Right forelimb (tissue), 1 donor: ENCODE measurements at regions not wholly inside any gene's neighbourhood (a gene's known extent, or its start where the extent isn't known, plus 50 kb on each side); places are given as distances from the start of the nearest gene placed in this dataset.

Source experiments
- DNase-seq: peaks from one replicate; pipeline ENCODE4 v3.0.0-alpha.2; 2018

DNA sequence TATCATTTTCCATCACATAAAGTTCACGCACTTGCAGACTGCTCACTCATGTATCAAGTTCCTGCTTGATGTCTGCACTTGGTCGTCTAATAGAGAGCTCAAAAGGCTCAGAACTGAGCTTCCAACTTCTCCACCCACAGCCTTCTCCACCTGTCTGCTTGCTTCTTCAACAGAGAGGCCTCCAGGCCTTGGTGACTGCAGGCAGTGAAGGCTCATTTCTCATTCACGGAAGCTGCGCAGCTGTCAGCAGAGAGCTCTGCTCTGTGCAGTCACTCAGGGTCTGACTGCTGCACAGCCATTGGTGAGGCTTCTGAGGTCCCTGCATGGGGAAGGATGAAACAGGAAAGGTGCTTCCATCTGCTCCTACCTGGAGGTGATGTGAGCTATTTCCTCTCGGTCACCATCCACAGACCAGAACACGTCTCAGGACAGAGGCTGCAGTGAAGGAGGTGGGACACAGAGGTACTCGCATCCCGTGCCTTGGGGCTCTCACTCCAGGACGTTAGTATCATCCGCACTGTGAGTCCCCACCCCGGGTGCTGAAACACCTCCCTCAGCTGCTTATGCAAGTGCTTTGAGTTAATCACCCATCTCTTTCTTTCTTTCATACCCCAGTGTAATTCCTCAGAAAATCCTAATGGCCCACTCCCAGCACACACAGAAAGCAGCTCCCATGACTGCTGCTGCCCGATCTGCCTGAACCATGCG is 126.2 kb downstream of the TMEM18 start:
- no peak for DNase-seq

DNA sequence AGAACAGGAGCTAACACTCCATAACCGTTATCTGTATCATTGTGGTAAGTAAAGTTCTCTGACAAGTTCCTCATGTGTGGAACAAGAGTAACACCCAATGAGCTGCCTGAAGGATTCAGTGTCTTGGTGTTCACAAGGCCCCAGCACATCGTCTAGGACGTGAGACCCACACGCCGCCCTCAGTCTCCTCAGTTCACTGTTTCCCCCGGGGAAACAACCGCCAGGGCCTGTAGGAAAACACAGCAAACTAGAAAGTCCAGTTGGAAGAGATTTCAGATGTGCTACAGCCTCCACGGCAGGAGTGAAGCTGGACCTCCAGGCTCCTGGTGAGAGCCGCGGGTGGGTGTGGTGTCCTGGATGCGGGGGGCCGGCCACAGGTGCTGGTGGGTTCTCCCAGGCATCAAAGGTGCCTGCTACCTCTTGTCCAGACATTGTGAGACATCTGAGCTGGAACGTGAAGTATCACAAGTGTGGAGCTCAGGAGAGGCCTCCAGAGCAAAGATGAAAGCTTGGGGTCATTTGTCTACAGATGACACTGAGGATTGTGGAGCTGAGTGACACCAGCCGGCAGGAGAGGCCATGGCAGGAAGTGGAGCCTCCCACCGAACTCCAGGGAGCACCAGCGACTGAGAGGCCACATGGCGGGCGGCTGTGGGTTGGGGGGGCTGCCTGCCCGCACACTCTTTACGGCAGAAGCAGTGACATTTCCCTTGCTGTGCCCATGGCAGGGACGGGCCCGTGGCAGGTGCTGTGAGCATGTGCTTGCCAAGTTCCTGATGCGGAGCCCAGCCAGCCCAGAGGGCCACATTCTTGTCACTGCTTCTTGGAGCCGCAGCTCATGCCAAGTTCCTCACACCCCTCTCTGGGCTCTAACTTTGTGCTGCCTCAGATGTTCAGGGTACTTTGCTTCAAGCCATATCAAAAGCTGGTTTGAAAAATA is 131.2 kb downstream of the TMEM18 start:
- DNase-seq = no peak

DNA sequence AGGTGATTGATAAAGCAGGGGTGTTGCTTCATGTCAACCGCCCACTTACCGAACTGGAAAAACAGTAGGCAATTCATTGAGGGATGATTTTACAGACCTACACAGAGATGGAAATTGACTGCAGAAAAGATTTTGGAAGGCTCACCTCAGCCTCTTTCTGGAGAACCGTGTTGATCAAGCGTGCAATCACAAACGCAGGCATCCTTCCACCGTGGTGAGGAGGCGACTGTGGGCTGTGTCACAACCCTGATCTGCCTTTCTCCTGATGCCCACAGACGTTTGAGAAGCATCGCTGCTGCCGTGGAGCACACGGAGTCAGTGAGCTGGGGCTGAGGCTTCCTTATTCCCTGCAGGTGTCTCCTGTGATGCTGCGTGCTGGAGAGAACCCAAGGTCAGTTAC is 132.0 kb downstream of the TMEM18 start:
- no peak for DNase-seq

DNA sequence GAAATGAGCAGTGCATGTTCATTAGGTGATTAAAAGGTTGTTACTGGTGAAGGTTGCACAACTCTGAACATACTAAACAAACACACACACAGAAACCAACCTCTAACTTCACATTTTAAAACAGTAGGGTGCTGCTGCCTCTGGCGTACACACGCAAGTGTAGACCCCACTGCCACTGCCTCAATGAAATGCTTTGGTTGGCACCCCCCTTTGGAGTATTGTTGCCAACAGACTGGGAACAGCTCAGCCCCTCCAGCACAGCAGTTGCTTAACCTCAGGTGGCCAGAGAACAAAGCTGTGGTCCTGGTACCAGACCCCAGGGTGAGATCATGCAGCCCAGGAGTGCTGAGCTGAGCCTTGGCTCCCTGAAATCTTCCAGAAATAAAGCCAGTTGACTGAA is 138.6 kb downstream of the TMEM18 start:
- no peak for DNase-seq

DNA sequence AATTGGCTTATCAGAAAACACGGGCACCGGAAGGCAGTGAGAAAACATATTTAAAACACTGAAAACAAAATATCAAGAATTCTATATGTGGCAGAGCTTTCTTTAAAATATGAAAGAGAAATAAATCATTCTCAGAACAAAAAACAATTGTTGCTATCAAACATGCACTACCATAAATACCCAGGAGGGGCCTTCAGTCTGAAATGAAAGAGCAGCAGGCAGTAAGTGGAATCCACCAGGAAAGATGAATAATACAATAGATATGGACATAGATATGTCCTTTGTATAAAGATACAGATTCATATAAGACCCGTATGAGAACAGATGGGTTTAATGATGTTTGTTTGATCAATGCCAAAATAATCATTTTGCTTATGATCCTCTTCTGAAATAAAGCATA is 142.0 kb downstream of the TMEM18 start:
- no peak for DNase-seq

DNA sequence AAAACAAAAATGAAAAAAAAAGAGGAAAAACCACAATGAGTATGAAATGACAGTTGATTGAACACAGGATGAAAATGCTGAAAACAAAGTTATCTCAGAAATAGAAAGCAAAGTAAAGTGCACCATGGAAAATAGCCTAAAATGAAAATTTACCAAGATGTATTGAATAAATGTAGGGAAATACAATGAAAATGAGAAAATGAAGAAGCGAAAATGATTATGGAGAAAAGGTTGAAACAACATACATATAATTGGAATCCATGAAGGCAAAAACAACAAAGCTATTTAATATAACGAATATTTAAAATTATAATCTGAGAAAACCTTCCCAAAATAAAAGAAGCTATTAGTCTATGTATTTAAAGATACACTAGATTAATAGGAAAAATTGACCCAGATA is 147.4 kb downstream of the TMEM18 start:
- no peak for DNase-seq

DNA sequence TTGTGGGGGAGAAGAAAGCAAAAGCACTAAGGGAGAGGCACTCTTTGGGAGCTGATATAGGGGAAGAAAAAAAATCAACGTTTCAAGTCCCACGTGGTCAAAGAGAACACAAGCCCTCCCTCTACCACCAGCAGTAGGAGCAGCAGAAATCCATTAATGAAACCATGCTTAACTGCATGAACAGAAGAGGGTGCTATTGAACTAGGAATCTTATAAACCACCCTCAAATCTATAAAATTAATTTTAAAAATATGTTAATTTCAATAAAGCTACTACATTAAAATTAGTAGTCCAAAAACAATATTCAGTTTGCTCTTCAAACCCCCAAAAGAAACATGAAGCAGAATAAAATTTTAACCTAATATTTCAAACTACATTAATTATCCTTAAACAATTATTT is 147.8 kb downstream of the TMEM18 start:
- no peak for DNase-seq

DNA sequence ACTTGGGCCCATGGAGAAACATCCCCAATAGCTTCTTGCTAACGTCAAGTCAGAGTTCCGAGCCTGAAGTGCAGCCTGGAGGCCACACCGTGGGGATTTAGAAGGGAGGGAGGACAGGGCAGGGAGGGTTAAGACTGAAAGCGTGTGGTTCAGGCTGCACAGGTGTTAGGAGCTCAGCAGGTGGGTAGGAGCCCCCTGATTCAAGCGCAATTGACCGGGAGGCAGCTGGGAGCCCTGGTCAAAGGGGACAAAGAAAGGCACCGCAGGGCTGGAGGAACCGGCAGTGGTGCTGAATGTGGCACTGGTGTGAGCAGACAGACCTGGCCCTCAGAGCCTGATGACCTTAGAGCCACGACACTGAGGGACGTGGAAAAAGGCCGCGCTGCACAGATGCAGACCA is 149.6 kb downstream of the TMEM18 start:
- DNase-seq = no peak

DNA sequence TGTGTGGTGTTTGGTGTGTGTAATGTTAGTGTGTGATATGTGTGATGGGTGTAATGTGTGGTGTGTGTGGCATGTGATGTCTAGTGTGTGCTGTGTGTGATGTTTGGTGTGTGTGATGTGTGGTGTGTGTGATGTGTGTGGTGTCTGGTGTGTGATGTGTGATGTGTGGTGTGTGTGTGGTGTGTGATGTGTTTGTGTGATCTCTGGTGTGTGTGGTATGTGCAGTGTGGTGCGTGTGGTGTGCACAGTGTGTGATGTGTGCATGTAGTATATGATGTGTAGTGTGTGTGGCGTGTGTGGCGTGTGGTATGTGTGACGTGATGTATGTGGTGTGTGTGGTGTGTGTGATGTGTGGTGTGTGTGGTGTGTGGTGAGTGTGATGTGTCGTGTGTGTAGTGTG is 150.3 kb downstream of the TMEM18 start:
- no peak for DNase-seq

DNA sequence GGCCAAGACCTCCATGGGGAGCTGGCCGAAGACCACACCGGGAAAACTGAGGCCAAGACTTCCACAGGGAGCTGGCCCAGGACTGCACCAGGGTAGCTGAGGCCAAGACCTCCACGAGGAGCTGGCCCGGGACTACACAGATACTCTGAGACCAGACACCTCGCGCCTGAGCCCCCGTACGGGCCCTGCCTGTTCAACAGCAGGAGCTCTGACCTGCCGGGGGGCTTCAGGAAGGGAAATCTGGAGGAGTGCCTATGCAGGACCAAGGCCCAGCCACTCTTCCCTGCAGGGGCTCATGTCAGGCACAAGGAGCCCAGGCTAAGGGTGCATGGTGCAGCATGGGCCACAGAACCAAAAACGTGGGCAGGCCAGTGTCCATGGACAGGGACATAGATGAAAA is 151.6 kb downstream of the TMEM18 start:
- DNase-seq = no peak

DNA sequence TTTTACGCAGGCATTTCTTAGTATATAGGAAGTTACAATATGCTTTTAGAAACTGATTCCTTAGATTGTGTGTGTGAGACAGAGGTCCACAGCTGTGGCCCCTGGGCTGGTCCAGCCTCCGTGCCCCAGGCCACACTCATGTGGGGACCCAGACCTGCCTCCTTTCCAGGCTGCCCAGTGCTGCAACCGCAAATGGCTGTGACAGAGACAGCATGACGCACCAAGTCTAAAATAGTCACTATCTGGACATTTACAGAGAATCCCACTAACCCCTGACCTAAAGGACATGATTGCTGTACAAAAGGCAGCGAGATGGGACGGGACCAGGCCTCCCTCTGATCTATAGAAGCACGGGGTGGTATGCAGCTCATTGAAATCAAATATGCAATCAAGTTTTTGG is 152.2 kb downstream of the TMEM18 start:
- no peak for DNase-seq

DNA sequence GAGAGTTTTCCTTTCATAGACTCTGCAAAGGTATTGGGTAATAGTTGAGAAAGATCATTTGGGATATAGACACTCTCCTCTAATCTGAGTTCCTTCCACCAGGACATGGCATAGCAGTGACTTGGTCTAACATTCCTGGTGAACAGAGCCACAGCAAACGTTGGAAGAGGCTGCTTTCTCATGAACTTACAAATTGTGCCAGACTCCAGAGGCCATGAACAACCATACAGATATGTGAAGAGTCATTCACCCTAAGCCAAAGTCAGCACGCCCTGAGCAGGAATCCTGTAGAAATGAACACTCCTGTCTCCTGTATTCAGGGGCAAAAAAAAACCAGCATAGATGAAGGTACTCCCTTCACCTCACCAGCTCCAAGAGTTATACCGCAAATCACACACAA is 152.8 kb downstream of the TMEM18 start:
- DNase-seq = no peak

DNA sequence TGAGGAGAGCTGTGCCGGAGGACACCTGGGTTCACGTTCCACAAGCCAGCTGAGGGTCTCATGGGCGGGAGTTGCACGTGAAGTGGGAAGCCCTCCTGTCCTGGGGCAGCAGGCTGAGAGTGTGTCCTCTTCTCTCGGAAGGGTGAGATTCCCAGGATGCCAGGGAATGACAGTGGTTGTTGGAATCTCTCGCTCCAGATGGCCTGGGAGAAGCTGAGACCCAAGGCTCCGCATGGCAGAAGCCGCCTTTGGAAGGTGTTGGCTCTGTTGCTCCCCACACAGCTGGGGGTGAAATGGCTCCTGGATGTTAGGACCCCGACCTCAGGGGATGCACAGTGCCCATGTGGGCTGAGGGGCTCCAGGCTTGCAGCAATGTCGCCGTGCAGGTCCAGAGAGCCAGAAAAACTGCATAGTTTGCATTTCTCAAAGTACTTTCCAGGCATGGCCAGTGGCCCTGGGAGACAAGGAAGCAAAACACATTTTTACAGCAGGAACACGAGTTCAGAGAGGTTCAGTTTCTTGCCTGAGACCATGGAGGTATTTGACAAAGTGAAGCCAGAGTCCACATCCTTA is 153.4 kb downstream of the TMEM18 start:
- DNase-seq = no peak

DNA sequence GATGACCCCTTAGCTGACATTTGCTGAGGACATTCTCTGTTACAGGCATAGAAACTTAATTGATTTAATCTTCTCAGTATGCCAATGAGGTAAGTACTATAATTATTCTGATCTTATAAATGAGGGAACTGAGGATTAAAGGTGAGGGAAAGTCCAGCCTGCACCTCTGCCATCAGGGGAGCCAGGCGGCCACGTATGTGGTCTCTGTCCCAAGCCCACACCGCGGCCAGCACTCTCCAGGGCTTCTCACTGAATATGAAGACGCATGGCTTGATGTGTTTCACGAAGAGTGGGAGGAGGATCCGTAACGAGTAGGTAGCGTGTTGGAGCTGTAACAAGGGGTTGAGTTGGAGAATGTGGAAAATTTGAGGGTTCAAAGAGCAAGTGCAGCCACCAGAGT is 154.4 kb downstream of the TMEM18 start:
- no peak for DNase-seq

DNA sequence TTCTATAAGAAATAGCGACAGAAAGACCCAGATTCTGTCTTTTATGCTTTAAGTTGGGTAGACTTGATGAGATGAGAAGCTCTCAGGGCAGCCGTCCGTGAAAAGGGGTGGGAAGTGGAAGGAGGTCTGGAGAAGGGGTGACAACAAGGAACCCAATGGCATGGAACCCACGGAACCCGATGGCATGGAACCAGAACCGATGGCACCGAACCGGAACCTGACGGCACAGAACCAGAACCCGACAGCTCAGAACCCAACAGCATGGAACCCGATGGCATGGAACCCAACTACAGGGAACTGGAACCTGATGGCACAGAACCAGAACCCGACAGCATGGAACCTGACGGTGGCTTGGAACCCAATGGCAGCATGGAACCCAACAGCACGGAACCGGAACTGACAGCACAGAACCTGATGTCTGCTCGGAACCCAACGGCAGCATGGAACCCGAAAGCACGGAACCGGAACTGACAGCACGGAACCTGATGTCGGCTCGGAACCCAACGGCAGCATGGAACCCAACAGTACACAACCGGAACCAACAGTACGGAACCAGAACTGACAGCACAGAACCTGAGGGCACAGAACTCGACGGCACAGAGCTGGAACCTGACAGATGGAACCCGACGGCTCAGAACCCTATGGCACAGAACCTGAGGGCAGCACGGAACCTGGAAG is 155.2 kb downstream of the TMEM18 start:
- no peak for DNase-seq

DNA sequence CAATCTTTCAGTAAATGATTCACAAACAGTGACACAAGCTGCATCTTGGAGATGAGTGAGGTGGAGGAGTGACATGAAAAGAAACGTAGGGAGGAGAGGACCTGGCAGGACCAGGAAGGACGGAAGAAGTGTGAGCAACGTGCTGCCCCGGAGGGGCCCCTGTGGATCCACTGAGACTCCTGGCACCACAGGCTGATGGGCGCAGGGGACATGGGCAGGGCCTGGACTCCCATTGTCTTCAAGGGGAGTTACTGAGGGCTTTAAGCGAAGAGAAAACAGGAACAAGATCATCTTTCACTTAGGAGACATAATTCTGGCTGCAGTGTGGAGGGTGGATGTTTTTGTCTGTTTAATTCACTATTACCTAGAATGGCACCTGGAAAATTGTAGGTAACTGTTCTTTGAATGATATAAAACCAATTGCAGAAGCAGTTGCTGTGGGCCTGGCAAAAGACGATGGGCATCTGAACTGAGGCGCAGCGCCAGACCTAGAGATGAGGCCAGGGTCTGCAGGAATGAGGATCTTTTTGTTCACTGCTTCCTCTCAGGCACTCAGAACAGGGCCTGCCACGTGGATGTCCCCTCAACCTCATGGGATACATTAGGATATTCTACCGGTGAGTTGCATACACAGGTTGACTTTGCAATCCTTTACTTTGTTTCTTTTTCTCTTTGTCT is 156.4 kb downstream of the TMEM18 start:
- DNase-seq = no peak

DNA sequence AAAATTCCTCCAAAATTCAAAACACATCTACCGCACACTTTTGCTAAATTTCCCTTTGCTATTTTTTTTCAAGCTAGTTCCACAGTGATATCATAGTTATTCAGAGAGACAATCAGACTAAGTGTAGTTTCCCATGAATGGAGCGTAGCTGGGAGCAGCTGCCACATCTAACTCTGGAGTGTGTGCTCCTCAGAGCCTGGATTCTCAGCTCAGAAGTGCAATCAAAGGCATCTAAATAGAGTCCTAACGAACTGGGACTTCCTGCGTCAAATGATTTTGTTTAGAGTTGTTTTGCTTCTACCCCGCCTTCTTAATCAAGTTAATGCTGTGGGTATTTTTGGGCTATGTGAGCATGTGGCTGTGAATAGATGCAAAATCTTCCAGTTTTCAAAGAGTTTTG is 160.3 kb downstream of the TMEM18 start:
- DNase-seq = no peak

DNA sequence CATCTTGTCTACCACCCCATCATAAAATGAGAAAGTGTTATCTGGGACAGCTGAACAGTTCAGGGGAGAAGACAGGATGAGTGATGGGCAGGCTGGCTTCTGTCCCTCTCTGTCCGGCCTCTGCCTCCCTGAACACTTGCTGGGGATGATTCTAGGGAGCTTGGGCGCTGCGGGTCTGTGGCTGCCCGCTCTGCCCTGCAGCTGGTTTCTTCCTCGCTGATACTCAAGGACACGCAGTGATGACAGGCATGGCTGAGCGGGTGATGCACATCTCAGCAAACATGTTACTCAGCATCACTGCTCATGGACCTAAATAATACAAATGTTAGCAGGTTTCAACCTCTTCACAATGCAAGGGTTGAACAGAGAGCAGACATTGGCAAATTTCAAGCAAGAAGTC is 161.1 kb downstream of the TMEM18 start:
- no peak for DNase-seq

DNA sequence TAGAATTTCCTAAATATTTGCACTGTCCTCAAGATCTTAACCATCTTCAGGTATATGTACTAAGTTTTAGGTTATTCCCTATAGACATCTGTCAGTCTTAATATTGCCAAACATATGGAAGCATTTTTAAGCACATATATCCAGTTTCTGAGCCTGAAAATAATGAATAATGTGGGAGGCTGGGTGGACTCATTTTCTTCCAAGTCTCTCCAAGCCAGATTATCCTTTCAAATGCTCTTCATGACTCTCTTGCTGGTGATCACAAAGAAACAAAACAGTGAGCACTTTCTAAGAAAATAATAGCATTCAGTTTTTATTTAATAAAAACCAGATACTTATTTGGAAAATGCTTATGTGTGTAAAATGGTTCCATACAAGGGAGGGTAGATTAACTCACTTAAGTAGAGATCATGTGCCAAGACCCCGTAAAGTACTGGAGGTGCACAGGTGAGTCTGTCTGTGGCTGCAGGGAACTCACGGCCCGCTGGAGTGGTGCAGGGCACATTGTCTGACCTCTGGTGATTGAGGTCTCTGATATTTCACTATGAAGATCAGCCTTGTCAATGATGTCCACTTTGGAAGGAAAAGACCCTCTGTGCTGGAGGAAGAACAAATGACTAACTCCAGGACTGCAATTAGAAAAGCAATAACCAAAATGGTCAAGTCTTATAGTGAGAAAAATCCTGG is 161.6 kb downstream of the TMEM18 start:
- no peak for DNase-seq

DNA sequence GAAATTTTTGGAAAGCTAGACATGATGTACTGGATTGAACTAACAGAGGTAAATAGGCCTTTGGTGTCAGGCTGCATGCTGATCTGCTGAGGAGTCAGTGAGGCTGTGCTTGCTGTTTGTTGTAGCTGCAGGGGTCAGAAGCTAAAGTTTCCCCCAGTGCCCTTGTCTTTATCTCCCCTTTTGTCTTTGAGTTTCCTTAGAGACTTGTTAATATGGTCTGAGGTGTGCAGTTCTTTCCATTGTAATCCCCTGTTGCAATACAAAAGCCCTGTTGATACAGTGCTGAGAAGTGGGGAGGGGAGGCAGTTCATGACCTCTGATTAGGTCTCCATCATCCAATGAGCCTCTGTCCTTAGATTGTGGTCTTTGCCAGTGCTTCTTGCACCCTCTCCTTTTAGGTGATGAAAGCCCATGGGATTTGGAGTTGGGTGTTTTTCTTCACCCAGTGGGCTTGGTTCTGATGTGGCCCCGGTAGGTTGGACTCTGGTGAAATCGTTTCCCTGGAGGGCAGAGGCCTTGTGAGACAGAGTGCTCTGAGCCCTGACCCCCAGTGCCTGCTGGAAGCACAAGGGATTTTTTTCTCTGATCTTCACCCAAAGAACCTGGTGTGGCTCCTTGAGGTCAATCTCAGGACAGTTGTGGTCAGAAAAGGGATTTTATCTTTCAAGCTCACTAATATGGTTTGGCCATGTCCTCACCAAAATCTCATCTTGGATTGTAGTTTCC is 163.1 kb downstream of the TMEM18 start:
- DNase-seq = no peak

DNA sequence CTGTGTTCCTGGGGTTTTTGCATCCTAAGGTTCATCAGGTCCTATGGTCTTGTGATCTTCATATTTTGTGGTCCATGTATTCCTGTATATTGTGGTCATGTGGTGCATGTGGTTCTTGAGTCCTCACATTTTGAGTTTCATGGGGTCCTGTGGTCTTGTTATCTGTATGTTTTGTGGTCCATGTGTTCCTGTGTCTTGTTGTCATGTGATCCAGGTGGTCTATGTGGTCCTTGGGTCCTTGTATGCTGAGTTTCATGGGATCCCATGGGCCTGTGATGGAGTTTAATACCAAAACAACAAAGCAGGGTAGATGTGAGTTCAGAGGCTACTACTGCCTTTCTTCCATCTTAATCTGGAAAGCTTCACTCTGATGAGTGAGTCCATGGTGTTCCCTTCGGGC is 166.4 kb downstream of the TMEM18 start:
- no peak for DNase-seq

DNA sequence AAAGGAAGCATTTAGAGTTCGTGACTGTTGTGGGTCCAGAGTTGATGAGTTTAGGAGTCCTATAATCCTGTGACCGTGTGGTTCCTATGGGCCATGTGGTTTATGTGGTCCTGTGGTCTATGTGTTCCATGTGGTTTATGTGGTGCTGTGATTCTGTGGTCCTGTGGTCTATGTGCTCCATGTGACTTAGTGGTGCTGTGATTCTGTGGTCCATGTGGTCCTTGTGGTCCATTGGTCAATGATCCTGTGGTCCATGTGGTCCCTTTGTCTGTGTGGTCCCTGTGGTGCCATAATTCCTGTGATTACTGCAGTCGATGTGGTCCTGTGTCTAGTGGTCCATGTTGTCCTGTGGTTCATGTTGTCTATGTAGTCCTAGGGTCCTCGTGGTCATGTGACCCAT is 167.3 kb downstream of the TMEM18 start:
- DNase-seq = no peak
